Central memory CD4-positive, alpha-beta T cell (primary cell): ENCODE measurements at regions not wholly inside any gene's neighbourhood (a gene's known extent, or its start where the extent isn't known, plus 50 kb on each side); places are given as distances from the start of the nearest gene placed in this dataset.

Source experiments
- DNase-seq: peaks from one replicate; pipeline ENCODE4 v3.0.0; 2022

DNA sequence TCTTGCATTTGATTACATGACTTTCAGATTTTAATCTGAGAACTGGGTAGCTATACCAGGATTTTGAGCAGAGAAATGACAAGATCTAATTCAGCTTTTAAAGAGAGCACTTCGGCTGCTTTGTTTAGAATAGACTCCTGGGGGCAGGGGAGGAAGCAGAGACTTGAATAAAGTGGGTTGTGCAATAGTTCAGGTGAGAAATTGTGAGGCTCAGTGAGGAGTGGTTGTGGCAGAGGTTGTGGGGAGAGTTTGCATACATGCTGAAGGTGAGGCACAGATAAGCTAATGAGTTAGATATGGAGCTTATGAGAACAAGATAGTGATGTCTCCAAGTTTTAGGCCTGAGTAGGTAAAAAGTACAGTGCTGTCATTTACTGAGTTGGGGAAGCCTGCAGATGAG, 281.4 kb downstream of the FLRT2 start:
- DNase-seq: no peak

DNA sequence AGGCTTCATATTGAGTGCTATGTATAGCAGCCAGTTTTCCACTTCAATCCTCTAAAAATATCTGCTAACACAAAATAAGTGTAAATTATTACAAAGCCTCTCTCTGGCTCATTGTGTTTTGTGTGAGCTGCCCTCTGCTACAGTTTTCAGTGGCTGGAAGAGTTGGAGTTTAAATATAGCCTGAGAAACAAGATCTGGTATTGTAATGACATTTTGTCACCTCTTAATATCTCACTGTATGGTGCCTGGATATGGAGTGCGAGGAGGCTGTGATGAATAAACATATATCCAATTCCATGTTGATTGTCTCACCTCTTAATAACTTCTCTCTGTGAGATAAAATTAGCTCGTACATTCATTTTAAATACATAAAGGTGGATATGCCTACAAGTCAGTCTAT, 269.7 kb downstream of the FLRT2 start:
- DNase-seq: no peak

DNA sequence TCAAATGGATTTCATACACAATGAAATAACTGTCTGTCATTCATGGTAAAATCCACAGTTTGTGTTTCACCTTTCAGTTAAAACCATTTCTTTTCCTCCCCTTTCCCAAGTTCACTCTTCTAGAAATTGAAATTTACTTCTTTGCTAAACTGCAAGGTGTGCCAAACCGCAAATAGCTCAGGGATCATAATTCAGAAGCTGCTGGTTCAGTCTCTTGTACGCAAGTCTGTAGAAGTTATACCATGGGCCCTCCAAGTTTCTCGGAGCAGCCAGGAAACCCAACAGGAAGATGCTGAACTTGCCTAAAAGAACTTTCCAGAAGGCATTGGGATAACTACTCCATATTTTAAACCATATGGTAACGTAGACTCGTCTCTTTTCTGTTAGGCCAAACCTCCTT, 268.9 kb downstream of the FLRT2 start:
- no peak for DNase-seq

DNA sequence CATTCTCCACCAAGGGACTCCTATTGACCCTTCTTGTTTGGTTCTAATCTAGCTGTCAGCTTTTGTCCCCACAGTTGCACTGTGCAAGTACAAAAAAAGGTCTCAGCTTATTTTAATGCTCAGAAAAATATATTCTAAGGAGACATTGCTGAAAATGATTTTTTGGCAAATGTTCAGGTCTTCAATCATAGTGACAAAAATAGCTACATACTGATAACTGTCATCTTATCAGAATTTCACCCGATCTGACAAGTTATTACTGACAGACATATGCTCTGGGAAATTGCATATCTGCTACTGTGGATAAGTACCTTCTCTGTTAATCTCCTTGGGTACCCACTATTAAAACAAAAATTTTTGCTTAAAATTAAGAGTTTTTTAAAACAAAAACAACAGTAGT, 263.6 kb downstream of the FLRT2 start:
- no peak for DNase-seq

DNA sequence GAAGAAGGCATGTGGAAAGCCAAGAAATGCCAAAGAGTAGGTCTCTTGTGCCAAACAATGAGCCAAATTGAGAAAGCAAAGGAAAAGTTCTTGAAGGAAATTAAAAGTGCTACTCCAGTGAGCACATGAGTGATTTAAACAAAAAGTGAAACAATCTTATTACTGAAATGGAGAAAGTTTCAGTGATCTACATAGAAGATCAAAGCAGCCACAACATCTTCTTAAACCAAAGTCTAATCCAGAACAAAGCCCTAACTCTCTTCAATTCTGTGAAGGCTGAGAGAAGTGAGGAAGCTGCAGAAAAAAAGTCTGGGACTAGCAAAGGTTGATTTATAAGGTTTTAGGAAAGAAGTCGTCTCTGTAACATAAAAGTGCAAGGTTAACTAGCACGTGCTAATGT, 259.6 kb downstream of the FLRT2 start:
- DNase-seq: no peak

DNA sequence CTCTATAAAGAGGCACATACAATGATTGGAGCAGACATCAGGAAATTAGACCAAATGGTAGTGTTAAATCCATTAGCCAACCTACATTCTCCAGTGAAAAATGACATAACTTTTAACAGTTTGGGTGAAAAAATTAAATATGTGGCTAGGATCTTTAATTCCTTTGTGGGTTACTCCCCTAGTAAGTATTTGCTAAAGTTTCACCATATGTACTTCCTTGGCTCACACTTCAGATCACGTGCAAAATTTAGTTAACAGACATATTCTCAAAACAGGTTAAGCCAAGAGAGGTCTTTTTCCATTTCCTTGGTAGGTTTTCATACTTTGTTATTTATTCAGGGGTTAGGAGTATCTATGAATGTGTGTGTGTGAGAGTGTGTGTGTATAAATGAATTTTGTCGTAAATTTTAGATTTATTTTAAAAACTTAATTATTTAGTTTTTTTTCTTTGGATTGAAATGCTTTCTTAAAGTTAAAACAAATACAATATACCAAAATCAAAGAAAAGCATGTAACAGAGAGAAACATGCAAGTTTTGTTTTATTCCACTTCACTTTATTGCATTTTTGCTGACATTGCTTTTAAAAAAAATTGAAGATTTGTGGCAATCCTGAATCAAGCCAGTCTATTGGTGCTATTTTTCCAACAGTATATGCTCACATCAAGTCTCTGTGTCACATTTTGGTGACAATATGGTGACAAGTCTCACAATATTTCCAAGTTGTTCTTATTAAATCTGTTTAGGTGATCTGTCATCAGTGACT, 258.7 kb downstream of the FLRT2 start:
- no peak for DNase-seq

DNA sequence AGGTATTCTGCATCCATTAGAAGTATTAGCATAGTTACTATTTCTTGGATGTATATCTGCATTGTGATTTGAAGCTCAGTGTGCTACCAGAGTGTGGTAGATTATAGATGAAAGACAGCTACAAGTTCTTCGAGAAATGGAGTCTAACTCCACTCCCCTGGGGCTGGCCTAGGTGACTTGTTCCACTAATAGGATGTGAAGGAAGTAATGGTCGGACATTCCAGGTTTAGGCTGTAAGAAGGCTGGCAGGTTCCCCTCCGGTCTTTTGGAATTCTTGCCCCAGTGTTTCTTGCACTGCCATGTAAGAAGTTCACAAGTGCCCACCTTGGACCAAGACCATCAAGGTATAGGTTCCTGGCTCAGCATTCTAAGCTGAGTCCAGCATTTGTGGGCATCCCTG, 236.4 kb downstream of the FLRT2 start:
- no peak for DNase-seq

DNA sequence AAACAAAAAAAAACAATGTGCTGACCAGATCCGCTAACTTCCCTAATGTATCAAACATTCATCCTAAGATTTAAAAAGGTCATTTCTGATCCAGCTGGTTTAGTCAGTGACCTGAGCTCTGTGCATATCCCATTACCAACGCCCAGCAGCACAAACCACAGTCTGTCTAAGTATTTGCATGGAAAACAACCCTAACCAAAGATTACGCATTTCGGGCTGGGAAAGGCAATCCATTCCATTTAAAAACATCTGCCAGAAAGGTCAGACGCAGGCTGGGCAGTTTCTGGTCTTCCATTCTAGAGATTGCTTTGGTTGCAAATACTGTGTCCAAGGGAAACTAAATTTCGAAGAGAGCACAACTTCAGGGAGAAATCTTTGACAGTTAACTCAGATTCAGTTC, 234.9 kb downstream of the FLRT2 start:
- no peak for DNase-seq

DNA sequence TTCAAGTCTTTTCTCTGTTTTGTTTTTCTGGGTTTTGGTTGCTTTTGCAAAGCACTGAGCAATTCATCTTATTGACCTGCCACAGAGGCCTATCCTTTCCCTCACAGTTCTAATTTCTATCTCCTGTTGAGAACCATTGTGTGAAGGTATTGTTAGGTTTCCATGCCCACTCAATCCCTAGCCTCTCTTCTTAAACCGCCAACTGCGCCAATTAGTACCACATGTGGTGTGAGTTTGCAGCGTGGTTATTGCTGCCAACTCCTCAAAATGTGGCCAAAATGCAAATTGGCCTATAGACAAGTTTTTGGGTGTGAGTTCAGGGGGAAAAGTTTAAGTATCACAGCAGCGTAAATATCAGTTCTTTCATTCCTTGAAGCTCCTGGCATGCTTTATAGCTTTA, 232.6 kb downstream of the FLRT2 start:
- no peak for DNase-seq

DNA sequence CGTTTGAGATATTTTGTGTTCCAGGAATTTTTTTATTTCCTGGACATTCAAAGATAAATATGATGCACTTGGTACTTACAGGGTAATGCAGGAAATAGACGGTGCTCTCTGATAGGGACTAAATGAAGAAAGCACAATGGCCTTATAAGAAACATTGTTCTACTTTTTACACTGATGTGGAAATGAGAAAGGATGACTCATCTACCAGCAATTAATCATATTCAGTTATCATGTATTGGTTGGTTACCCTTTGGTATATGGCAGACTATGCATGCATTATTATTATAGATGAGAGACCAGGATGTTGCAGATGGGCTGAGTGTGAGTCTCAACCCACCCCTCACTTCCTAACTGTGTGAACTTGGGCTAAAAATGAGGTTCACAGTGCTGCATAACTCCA, 222.2 kb downstream of the FLRT2 start:
- no peak for DNase-seq

DNA sequence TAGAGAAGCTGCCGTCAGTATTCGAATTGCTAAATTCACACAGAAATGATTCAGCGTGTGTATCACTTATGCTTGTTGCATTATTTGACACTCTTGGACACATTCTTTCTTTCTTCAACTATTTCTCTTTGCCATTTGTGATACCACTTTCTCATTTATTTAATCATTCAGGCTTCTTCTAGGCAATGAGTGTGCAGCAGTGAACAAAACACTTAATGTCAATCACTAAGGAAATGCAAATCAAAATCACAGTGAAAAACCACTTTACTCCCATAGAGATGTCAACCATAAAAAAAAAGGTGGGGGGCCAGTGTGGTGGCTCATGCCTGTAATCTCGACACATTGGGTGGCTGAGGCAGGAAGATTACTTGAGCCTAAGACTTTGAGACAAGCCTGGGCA, 214.6 kb downstream of the FLRT2 start:
- no peak for DNase-seq

DNA sequence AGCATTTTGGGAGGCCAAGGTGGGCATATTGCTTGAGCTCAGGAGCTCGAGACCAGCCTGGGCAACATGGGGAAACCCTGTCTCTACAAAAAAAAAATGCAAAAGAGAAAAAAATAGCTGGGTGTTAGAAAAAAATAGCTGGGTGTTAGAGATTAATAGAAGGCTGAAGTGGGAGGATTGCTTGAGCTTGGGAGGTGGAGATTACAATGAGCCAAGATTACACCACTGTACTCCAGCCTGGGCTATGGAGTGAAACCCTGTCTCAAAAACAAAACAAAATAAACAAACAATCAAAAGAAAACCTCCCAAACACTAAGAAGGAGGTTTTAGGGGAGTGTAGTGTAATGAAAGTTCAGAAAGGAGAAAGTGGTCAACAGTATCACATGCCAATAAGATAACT, 202.1 kb downstream of the FLRT2 start:
- no peak for DNase-seq

DNA sequence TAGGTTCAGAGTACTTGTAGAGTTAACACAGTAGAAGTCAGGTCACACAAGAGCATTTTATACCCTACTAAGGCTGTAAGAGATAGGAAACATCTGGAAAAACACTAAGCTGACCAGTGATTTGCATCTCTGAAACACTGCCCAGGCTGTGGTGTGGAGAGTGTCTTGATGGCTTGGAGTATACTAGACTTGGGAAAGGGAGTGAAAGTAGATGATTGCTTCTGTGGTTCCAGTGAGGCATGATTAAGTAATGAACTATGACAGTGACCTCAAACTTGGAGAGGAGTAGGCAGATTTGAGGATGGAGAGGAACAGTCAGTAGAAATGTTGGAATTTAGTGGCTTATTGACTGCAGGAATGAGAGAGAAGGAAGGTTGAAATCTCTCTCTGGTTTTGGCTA, 201.2 kb downstream of the FLRT2 start:
- no peak for DNase-seq

DNA sequence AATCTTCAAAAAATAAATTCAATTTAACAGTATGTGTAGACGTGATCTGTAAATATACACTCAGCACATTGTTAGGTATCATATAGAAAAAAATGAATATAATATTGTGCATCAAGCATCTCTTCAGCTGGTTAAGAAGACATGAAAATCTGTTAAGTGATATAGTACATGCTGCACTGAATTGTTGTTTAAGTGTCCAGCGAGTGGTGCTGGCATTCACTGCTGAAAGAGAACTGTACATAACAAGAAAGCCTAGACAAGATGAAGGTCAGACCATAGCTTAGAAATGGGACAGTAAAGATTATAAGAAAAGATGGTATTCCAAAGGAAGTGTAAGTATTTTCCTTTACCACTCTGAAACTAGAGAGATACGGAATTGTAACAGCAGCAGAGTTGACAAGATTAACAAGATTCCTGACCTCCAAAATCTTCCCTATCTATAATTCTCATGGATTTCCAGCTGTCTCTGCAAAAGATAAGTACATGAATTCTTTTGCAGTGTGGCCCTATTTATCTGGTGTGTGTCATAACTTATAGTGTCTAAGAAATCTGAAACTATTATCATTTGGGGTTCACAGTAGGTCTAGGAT, 198.6 kb downstream of the FLRT2 start:
- DNase-seq: no peak

DNA sequence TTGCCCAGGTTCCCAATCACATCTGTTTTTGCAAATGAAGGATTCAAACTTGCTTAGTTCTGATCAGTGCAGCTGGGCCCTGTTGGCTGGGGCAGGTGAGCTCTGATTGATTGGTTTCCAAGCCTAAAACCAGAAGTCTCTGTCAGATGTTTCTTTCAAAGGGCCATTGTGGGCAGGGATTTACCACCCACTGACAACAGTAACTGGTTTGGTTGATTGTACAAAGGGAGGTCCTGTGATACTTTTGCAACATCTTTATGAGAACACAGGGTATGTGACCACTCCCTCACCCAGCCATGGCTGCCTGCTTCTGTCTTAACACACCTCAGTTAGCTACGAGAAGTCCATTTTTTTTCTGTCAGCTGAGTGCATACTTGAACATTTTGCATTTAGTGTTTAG, 184.1 kb downstream of the FLRT2 start:
- DNase-seq: no peak

DNA sequence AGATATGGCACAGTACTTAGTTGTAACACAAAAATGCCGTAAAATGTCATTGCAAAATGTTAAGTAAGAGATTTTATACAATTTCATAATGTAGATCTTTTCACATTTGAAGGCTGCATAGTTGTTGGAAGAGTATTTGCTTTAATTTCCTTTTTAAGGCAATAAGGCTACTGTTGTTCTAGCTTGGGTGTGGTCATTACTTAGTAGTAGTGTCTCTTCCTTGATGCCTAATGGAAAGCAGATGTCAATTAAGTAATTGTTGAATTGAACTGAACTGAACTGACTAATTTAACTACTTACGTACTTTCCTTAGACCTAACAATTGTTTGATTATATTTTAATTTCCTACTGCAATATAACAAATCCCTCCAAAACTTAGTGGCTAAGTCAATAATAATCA, 181.7 kb downstream of the FLRT2 start:
- DNase-seq: no peak
